ENCODE measurements at regions not wholly inside any gene's neighbourhood (a gene's known extent, or its start where the extent isn't known, plus 50 kb on each side); places are given as distances from the start of the nearest gene placed in this dataset.

GRCh38 chr12:70048521-70049250 is 194.5 kb upstream of the CNOT2 start:
- TF ChIP-seq SIN3A (IDR thresholded peaks at IDR 0.05; ENCODE audit: borderline replicate concordance, insufficient read depth, low read length) = no peak
- no peak for TF ChIP-seq REST (IDR thresholded peaks at IDR 0.05; ENCODE audit: insufficient read depth in 1 of 2, low read depth in 2 of 2, low read length in 2 of 2)
- TF ChIP-seq FOXP2 (optimal IDR thresholded peaks at IDR 0.05; ENCODE audit: borderline replicate concordance, extremely low read depth, extremely low read length, insufficient read depth) = no peak
- no peak for TF ChIP-seq TAF1 (IDR thresholded peaks at IDR 0.05; ENCODE audit: borderline replicate concordance, insufficient read depth, low read length)
- no peak for TF ChIP-seq POLR2AphosphoS5 (IDR thresholded peaks at IDR 0.05; ENCODE audit: low read depth, low read length)

- TF ChIP-seq TAF1 (IDR thresholded peaks at IDR 0.05; ENCODE audit: borderline replicate concordance, insufficient read depth, low read length) (no peak), SIN3A (IDR thresholded peaks at IDR 0.05; ENCODE audit: borderline replicate concordance, insufficient read depth, low read length) (no peak), REST (IDR thresholded peaks at IDR 0.05; ENCODE audit: insufficient read depth in 1 of 2, low read depth in 2 of 2, low read length in 2 of 2) (no peak), POLR2AphosphoS5 (IDR thresholded peaks at IDR 0.05; ENCODE audit: low read depth, low read length) (no peak), FOXP2 (optimal IDR thresholded peaks at IDR 0.05; ENCODE audit: borderline replicate concordance, extremely low read depth, extremely low read length, insufficient read depth) (no peak)
Measured at GRCh38 chr12:70049596-70050360, 193.5 kb upstream of the CNOT2 start.

- TF ChIP-seq SIN3A (IDR thresholded peaks at IDR 0.05; ENCODE audit: borderline replicate concordance, insufficient read depth, low read length) = no peak
- no peak for TF ChIP-seq FOXP2 (optimal IDR thresholded peaks at IDR 0.05; ENCODE audit: borderline replicate concordance, extremely low read depth, extremely low read length, insufficient read depth)
- no peak for TF ChIP-seq REST (IDR thresholded peaks at IDR 0.05; ENCODE audit: insufficient read depth in 1 of 2, low read depth in 2 of 2, low read length in 2 of 2)
- no peak for TF ChIP-seq TAF1 (IDR thresholded peaks at IDR 0.05; ENCODE audit: borderline replicate concordance, insufficient read depth, low read length)
- no peak for TF ChIP-seq POLR2AphosphoS5 (IDR thresholded peaks at IDR 0.05; ENCODE audit: low read depth, low read length)
Measured at GRCh38 chr12:70052476-70052875, 190.8 kb upstream of the CNOT2 start.

- TF ChIP-seq REST (IDR thresholded peaks at IDR 0.05; ENCODE audit: insufficient read depth in 1 of 2, low read depth in 2 of 2, low read length in 2 of 2) = no peak
Measured at GRCh38 chr12:70052931-70053497, 190.2 kb upstream of the CNOT2 start.
